Upper lobe of right lung (tissue), 1 donor: ENCODE measurements at regions not wholly inside any gene's neighbourhood (a gene's known extent, or its start where the extent isn't known, plus 50 kb on each side); places are given as distances from the start of the nearest gene placed in this dataset.

Experiments used
- ATAC-seq: fragments of 200-7000 bp; cut with Tn5 transposase; one replicate; pipeline ENCODE4 v1.9.1; 2020; ENCODE audit warnings: mild to moderate bottlenecking, moderate library complexity
- DNase-seq: peaks from one replicate; pipeline ENCODE4 v3.0.0-alpha.2; 2020
- H3K27ac ChIP-seq: fragments of 200-600 bp; one replicate; pipeline ENCODE4 v1.8.0; 2022
- H3K27me3 ChIP-seq: fragments of 200-600 bp; one replicate; pipeline ENCODE4 v1.8.0; 2022; ENCODE audit warnings: mild to moderate bottlenecking
- H3K36me3 ChIP-seq: fragments of 200-600 bp; one replicate; pipeline ENCODE4 v1.8.0; 2022
- H3K4me1 ChIP-seq: fragments of 200-600 bp; one replicate; pipeline ENCODE4 v1.8.0; 2022
- H3K4me3 ChIP-seq: fragments of 200-600 bp; one replicate; pipeline ENCODE4 v1.8.0; 2022; ENCODE audit warnings: mild to moderate bottlenecking
- H3K9me3 ChIP-seq: fragments of 200-600 bp; one replicate; pipeline ENCODE4 v1.8.0; 2022
- intact Hi-C: fragments of 100-400 bp; cut with DNase I; formaldehyde crosslinking; loops from one replicate; pipeline ENCODE4 v1.11.0; 2022
- TF ChIP-seq, protein P1 (sequence below): fragments of 200-600 bp; IDR thresholded peaks from one replicate; pipeline ENCODE4 v1.8.0; 2022; ENCODE audit warnings: antibody characterized with exemption
- donor health status: DM: no; HTN: yes; CAD: no; lungs with severe emphysema.

DNA sequence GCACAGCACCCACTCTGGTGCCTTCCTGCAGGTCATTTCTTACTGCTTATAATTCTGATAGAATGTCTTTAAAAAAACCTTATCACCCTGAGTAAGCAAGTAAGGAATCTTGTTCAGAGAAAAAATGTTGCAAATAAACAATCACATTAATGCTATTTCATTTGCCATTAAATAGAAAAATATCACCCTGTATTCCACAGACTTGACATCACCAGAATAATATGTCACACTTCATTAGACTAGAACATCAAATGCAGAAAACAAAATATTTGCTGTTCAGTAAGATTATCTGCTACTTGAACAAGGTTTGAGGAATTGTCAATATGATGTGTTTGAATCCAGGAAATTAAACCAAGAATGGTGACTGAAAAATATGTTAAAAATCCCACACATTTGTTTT lies 236.6 kb upstream of the MMADHC start:
- TF ChIP-seq, protein P1, sequence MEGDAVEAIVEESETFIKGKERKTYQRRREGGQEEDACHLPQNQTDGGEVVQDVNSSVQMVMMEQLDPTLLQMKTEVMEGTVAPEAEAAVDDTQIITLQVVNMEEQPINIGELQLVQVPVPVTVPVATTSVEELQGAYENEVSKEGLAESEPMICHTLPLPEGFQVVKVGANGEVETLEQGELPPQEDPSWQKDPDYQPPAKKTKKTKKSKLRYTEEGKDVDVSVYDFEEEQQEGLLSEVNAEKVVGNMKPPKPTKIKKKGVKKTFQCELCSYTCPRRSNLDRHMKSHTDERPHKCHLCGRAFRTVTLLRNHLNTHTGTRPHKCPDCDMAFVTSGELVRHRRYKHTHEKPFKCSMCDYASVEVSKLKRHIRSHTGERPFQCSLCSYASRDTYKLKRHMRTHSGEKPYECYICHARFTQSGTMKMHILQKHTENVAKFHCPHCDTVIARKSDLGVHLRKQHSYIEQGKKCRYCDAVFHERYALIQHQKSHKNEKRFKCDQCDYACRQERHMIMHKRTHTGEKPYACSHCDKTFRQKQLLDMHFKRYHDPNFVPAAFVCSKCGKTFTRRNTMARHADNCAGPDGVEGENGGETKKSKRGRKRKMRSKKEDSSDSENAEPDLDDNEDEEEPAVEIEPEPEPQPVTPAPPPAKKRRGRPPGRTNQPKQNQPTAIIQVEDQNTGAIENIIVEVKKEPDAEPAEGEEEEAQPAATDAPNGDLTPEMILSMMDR: no peak
- Histone ChIP-seq H3K9me3 (no peaks in the 10 kb centered on the region), H3K27me3 (no peaks in the 10 kb centered on the region), H3K4me1 (no peaks in the 10 kb centered on the region), H3K4me3 (no peak overlapping the region), H3K27ac (no peak overlapping the region), H3K36me3 (no peaks in the 10 kb centered on the region)
- no peak for DNase-seq
- intact Hi-C loops: no loop called here
- no peak for ATAC-seq

DNA sequence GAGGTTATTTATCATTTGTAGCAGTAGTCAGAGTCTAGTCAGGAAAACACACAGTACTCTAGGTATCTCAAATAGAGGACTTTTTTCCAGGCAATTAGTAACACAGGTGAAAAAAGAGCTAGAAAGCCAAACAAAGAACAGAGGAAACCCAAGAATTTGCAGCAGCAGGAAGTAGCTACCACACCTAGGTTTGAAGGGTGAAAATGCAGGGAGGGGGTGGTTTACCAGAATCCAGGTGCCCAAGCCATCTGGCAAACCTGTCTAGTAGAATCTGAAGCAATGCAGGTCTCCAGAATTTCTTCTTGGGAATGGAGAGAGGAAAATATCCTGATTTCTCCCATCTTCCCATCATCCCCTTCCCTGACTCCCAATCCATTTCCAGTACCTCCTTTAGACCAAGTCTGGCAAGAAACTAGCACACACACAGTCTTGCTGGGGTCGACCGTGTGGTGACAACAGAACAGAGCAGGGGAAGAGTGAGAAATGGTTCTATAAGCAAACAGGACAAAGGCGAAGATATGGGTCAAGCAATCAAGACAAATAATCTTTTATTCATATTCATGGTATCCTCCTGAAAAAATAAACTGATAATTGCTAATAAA lies 231.9 kb upstream of the MMADHC start:
- no peaks in the 10 kb centered on the region for H3K4me1 ChIP-seq
- H3K9me3 ChIP-seq: no peaks in the 10 kb centered on the region
- intact Hi-C loops: no loop called here
- H3K27ac ChIP-seq: no peak overlapping the region
- H3K27me3 ChIP-seq: no peaks in the 10 kb centered on the region
- H3K4me3 ChIP-seq: no peak overlapping the region
- TF ChIP-seq, protein P1: no peak
- DNase-seq (no peak), ATAC-seq (no peak)
- H3K36me3 ChIP-seq: no peaks in the 10 kb centered on the region

DNA sequence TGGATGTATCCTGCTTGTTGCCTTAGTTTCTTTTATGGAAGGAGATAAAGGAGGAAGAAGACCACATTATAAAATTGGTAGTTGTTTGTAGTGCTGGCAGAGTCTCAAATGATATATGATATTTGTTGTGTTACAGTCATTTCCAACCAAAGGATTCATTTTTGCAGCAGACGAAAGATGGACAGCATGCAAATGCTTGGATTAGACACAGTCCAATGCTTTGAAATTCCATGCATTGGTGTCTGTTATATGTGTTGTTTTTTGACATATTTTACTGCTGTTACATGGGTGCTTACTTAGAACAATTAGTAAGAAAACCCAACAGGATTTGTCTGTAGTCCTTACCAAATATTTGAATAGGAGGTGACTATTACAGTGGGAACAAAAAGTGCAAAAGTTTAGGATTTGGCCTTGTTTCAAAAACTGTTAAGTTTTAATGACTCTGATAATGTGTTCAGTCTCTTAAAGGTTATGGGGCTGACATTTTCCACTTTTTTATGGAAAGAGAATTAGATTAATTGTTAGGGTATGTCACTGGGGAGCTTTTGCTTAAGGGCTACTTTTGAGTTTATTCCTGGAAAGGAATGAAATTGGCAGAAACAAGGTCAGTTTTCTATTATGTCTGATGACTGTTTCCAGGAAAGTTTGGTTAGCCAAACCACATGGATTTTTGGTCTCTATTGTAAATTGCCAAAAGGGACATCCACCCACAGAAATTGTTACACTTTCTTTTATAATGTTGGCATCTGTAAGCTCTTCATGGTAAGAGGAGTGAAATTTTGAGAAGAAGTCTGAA lies 229.4 kb upstream of the MMADHC start:
- TF ChIP-seq, protein P1: no peak
- H3K27ac ChIP-seq: no peak overlapping the region
- no peaks in the 10 kb centered on the region for H3K36me3 ChIP-seq
- H3K27me3 ChIP-seq: no peaks in the 10 kb centered on the region
- no peaks in the 10 kb centered on the region for H3K4me1 ChIP-seq
- no peaks in the 10 kb centered on the region for H3K9me3 ChIP-seq
- intact Hi-C loops: no loop called here
- ATAC-seq (no peak), DNase-seq (no peak)
- no peak overlapping the region for H3K4me3 ChIP-seq

DNA sequence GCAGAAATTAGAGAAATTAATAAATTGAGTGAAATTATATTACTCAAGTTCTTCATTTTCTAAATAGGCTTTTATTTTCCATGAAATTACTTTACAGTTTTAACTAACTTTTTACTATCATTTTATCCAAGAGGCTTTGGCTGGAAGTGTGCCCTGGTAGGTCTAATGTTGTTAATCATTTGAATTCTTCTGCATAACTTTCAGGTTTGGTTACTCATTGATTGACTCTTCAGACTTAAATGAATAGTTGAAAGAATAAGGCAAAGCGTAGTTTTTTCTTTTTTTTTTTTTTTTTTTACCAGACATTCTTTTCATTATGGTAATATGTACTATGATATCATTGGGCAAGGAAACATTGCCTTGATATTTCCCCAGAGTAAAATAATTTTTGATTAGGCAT lies 228.4 kb upstream of the MMADHC start:
- Histone ChIP-seq H3K9me3 (no peaks in the 10 kb centered on the region), H3K27me3 (no peaks in the 10 kb centered on the region), H3K27ac (no peak overlapping the region), H3K4me3 (no peak overlapping the region), H3K4me1 (no peaks in the 10 kb centered on the region), H3K36me3 (no peaks in the 10 kb centered on the region)
- ATAC-seq (no peak), DNase-seq (no peak)
- TF ChIP-seq, protein P1: no peak
- intact Hi-C loops: no loop called here

DNA sequence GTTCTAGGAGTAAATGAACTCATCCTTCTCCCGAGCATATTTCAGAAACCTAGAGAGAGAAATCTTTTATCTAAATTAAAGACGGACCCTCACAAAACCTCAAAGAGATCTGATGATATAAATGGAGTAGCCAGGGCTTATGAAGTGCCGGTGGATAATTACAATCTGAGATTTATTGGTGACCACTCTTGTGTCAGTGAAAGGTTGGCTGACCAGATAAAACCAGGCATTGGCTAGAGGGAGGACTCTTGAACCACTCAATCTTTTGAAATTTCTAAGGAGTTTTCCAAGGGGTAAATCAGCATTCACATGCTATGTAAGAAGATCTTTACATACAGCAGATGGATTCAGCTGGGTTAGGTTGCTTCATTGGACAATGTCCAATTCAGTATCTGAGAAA lies 227.3 kb upstream of the MMADHC start:
- Histone ChIP-seq H3K9me3 (no peaks in the 10 kb centered on the region), H3K27me3 (no peaks in the 10 kb centered on the region), H3K27ac (no peak overlapping the region), H3K4me3 (no peak overlapping the region), H3K4me1 (no peaks in the 10 kb centered on the region), H3K36me3 (no peaks in the 10 kb centered on the region)
- intact Hi-C loops: no loop called here
- TF ChIP-seq, protein P1: no peak
- no peak for ATAC-seq
- no peak for DNase-seq
